ENCODE measurements at regions not wholly inside any gene's neighbourhood (a gene's known extent, or its start where the extent isn't known, plus 50 kb on each side); places are given as distances from the start of the nearest gene placed in this dataset.

DNA sequence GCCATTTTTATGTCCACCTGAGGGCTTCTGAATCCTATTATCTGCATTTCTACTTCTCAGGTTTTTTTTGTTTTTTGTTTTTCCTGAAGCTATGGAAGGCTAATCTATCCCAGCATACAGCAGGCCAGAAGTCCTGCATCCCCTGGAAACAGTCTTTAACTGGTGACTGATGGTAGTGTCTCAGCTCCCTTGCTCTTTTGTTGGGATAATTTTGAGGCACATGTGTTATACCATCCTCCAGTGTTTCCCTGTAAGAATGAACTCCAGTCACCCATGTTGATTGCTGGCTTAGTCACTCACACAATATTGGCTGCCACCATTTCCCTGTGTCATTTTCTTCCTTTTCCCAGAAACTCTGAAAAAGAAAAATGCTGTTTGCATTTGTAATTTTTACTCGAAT is 1094.0 kb upstream of the LRRN3 start:
- H3K27me3 ChIP-seq (ENCODE audit: control insufficient read depth, low read length): no peaks in the 10 kb centered on the region
- no peaks in the 10 kb centered on the region for H3K79me2 ChIP-seq (ENCODE audit: control insufficient read depth, low read length)
- H4K20me1 ChIP-seq (ENCODE audit: control insufficient read depth, insufficient read depth, low read depth, low read length): no peaks in the 10 kb centered on the region
- H3K27ac ChIP-seq (ENCODE audit: low read depth, low read length): no peak overlapping the region
- TF ChIP-seq, protein P1, sequence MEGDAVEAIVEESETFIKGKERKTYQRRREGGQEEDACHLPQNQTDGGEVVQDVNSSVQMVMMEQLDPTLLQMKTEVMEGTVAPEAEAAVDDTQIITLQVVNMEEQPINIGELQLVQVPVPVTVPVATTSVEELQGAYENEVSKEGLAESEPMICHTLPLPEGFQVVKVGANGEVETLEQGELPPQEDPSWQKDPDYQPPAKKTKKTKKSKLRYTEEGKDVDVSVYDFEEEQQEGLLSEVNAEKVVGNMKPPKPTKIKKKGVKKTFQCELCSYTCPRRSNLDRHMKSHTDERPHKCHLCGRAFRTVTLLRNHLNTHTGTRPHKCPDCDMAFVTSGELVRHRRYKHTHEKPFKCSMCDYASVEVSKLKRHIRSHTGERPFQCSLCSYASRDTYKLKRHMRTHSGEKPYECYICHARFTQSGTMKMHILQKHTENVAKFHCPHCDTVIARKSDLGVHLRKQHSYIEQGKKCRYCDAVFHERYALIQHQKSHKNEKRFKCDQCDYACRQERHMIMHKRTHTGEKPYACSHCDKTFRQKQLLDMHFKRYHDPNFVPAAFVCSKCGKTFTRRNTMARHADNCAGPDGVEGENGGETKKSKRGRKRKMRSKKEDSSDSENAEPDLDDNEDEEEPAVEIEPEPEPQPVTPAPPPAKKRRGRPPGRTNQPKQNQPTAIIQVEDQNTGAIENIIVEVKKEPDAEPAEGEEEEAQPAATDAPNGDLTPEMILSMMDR (IDR thresholded peaks at IDR 0.05; ENCODE audit: low read depth, low read length, poor library complexity, severe bottlenecking): no peak
- TF ChIP-seq EZH2phosphoT487 (IDR thresholded peaks at IDR 0.05; ENCODE audit: borderline replicate concordance, low read length): no peak
- no peaks in the 10 kb centered on the region for H3K36me3 ChIP-seq (ENCODE audit: control insufficient read depth, low read length)
- no peak overlapping the region for H3K4me2 ChIP-seq (ENCODE audit: low read length)
- no peaks in the 10 kb centered on the region for H3K9me2 ChIP-seq (replicated peaks; ENCODE audit: control insufficient read depth, low read length)
- H3K4me1 ChIP-seq (ENCODE audit: control insufficient read depth, low read length): no peaks in the 10 kb centered on the region
- H3F3A ChIP-seq (ENCODE audit: control insufficient read depth, insufficient read depth): no peaks in the 10 kb centered on the region
- H3K9me3 ChIP-seq (ENCODE audit: control insufficient read depth, insufficient read depth, low read length): no peaks in the 10 kb centered on the region
- no peak overlapping the region for H3K4me3 ChIP-seq (ENCODE audit: low read length)

GRCh38 chr7:109997837-109998236 is 1093.1 kb upstream of the LRRN3 start:
- H3K27ac ChIP-seq (ENCODE audit: low read depth, low read length): no peak overlapping the region
- H3K27me3 ChIP-seq (ENCODE audit: control insufficient read depth, low read length): no peaks in the 10 kb centered on the region
- no peaks in the 10 kb centered on the region for H3K9me2 ChIP-seq (replicated peaks; ENCODE audit: control insufficient read depth, low read length)
- TF ChIP-seq, protein P1 (IDR thresholded peaks at IDR 0.05; ENCODE audit: low read depth, low read length, poor library complexity, severe bottlenecking): no peak
- TF ChIP-seq EZH2phosphoT487 (IDR thresholded peaks at IDR 0.05; ENCODE audit: borderline replicate concordance, low read length): no peak
- H3K4me1 ChIP-seq (ENCODE audit: control insufficient read depth, low read length): no peaks in the 10 kb centered on the region
- H3K79me2 ChIP-seq (ENCODE audit: control insufficient read depth, low read length): no peaks in the 10 kb centered on the region
- H3F3A ChIP-seq (ENCODE audit: control insufficient read depth, insufficient read depth): no peaks in the 10 kb centered on the region
- H3K9me3 ChIP-seq (ENCODE audit: control insufficient read depth, insufficient read depth, low read length): no peaks in the 10 kb centered on the region
- no peak overlapping the region for H3K4me2 ChIP-seq (ENCODE audit: low read length)
- H4K20me1 ChIP-seq (ENCODE audit: control insufficient read depth, insufficient read depth, low read depth, low read length): no peaks in the 10 kb centered on the region
- H3K4me3 ChIP-seq (ENCODE audit: low read length): no peak overlapping the region
- no peaks in the 10 kb centered on the region for H3K36me3 ChIP-seq (ENCODE audit: control insufficient read depth, low read length)

GRCh38 chr7:110001254-110001938 is 1089.5 kb upstream of the LRRN3 start:
- H3K9me2 ChIP-seq (replicated peaks; ENCODE audit: control insufficient read depth, low read length): no peaks in the 10 kb centered on the region
- no peak overlapping the region for H3K4me3 ChIP-seq (ENCODE audit: low read length)
- no peak overlapping the region for H3K4me2 ChIP-seq (ENCODE audit: low read length)
- no peaks in the 10 kb centered on the region for H3K79me2 ChIP-seq (ENCODE audit: control insufficient read depth, low read length)
- no peaks in the 10 kb centered on the region for H3K4me1 ChIP-seq (ENCODE audit: control insufficient read depth, low read length)
- H3K36me3 ChIP-seq (ENCODE audit: control insufficient read depth, low read length): no peaks in the 10 kb centered on the region
- H3F3A ChIP-seq (ENCODE audit: control insufficient read depth, insufficient read depth): no peaks in the 10 kb centered on the region
- no peaks in the 10 kb centered on the region for H3K9me3 ChIP-seq (ENCODE audit: control insufficient read depth, insufficient read depth, low read length)
- no peaks in the 10 kb centered on the region for H4K20me1 ChIP-seq (ENCODE audit: control insufficient read depth, insufficient read depth, low read depth, low read length)
- H3K27me3 ChIP-seq (ENCODE audit: control insufficient read depth, low read length): no peaks in the 10 kb centered on the region
- no peak for TF ChIP-seq EZH2phosphoT487 (IDR thresholded peaks at IDR 0.05; ENCODE audit: borderline replicate concordance, low read length)
- TF ChIP-seq, protein P1 (IDR thresholded peaks at IDR 0.05; ENCODE audit: low read depth, low read length, poor library complexity, severe bottlenecking): no peak
- no peak overlapping the region for H3K27ac ChIP-seq (ENCODE audit: low read depth, low read length)
